GM21360 (cell line): ENCODE measurements at regions not wholly inside any gene's neighbourhood (a gene's known extent, or its start where the extent isn't known, plus 50 kb on each side); places are given as distances from the start of the nearest gene placed in this dataset.
"Not testable (repeated sequence)": the region's sequence is repeated elsewhere in the genome, so short reads cannot be mapped to it uniquely, and the experiment has no call there.

Source experiments
- ATAC-seq: cut with Tn5 transposase; IDR thresholded peaks from one replicate; pipeline ENCODE4 v1.9.1; 2021; ENCODE audit warnings: mild to moderate bottlenecking, moderate library complexity; ENCODE audit not compliant: unreplicated experiment

DNA sequence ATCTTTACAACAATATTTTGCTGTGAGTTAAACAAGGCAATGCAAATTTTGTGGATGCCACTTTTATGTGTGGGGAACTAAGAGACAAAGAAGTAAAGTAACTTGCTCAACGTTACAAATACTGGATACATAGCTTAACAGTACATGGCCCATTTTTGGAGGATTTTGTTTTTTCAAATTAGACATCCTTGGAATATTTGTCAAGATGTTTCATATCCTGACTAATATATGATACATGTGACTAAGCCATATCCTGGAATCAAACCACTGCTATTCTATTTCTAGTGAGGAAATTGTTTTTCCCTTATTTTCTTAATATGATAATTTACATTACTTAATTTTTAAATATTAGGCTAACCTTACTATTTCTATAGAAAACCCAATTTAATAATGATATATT lies 529.8 kb downstream of the DMRTA1 start:
- ATAC-seq, result no peak

DNA sequence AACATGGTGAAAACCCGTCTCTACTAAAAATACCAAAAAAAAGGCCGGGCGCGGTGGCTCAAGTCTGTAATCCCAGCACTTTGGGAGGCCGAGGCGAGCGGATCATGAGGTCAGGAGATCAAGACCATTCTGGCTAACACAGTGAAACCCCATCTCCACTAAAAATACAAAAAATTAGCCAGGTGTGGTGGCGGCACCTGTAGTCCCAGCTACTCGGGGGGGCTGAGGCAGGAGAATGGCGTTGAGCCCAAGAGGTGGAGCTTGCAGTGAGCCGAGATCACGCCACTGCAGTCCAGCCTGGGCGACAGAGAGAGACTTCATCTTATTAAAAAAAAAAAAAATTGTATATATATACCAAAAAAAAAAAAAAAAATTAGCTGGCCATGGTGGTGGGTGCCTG lies 533.8 kb downstream of the DMRTA1 start:
- not testable (repeated sequence) for ATAC-seq

DNA sequence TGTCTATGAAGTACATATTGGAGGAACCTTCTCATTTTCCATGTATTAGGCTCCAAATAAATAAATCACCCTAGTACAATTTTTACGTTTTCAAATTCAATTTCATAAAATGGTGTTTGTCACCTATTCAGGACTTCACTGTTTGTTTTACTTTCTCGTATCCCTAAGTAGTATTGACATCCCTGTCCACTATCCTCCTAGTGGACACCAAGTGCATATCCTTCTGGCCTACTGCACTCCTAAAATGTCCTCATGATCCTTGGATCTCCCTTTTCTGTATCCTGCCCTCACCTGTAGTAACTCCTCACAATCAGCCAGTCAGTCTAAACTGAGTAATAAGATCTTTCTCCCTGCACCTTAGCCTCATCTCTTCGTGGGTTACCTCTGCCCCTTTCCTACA lies 539.9 kb downstream of the DMRTA1 start:
- ATAC-seq, result no peak

DNA sequence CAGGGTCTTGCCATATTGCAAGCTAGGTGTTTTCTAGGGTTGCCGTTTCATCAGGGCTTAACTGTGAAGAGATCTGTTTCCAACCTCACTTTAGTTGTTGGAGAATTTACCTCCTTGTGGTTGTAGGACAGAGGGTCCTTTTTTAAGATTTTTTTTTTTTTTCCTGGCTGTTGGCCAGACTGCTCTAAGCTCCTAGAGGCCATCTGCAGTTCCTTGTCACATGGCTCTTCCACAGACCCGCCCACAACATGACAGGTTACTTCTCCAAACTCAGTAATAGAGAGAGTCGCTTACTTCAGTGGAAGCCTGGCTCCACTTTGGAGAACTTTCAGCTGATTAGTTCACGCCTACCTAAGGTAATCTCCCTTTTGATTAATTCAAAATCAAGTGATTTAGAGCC lies 543.7 kb downstream of the DMRTA1 start:
- ATAC-seq, result no peak

DNA sequence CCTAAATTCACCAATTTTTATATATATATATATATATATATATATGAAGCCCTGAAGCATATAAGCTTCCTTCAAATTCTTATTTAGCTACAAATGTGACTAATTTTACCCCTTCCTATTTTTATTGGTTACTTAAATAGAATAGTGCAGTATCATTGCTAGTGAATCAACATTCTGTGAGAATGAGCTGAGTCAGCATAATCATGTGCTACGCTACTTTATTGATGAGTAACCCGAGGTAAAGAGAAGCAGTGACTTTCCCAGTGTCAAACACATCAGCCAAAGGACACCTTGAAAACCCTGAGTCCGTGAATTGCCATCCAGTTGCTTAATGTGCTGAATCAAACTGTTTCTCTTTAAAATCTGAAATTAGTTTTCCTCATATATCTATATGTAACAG lies 546.2 kb downstream of the DMRTA1 start:
- ATAC-seq, result no peak

DNA sequence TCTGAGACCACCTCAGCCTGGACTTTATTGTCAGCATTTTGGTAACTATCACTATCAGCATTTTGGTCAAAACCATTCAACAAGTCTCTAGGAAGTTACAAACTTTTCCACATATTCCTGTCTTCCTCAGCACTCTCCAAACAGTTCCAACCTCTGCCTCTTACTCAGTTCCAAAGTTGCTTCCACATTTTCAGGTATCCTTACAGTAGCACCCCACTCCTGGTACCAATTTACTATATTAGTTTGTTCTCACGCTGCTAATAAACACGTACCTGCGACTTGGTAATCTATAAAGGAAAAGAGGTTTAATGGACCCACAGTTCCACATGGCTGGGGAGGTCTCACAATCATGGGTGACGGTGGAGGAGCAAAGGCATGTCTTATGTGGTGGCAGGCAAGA lies 551.3 kb downstream of the DMRTA1 start:
- ATAC-seq, result no peak

DNA sequence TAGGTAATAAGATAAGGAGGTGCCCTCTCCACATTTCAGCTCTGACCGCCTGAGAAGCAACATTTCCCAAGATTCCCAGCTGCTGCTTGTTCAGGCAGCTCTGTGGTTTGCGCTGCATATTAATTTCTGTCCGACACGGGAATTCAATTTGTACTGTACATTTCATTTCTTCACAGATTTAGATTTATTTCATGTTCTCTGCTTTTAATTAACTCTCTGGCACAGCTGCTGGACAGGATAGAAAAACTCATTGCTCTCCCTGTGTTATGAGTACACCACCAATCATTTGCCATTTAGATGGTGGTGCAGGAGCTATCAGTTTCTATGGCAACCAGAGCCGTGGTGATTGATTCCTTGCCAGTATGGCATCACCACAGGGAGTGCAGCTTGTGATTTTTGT lies 558.5 kb downstream of the DMRTA1 start:
- ATAC-seq, result no peak

DNA sequence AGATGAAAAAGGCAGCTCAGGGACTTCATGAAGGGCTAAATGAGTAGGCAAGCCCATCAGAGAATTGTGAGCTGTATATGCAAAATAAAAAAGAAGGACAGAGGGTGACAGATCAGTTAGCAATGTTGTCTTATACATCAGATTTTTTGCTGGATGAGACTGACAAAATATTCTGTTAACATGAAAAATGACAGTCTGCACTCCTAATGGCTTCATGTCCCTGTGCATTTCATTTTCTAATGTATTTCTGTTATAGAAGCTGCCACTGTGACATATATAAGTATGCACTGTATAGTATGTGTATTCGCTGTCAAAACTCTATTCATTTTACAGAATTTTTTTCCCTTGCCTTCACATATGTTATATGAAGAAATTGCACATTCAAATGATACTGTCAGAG lies 559.5 kb downstream of the DMRTA1 start:
- ATAC-seq, result no peak

DNA sequence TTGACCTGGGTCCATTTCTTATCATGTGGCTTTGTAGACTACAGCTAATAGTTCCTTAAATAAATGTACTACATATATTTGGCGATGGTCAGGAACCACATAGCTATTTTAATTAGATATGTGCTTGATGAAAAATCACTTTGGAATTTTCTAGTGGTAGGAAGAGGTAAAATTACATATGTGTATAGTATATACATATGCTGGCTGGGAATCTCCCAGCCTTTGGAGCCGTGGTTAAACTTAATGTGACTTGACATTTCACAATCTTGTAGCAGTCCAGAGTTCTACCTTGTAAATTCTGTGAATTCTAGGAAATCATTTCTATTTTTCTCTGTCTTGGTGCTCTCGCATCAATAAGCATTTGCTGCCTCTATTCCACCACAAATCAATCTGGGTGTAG lies 565.0 kb downstream of the DMRTA1 start:
- no peak for ATAC-seq

DNA sequence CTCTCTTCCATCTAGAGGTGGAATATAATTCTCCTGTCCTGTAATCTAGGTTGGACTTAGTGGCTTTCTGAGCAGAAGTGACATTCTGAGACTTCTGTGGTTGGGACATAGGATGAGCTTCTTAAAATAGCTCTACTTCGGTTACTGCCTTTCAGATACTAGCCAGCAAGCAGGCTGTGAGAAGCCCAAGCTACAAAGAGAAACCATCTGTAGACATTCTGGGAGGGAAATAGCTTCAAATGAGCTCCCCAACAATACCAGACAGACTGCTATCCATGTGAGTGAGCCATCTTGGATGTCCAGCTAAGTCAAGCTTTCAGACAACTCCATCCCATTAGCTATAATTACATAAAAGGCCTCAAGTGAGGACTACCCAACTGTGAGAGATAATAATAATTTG lies 568.9 kb downstream of the DMRTA1 start:
- no peak for ATAC-seq

DNA sequence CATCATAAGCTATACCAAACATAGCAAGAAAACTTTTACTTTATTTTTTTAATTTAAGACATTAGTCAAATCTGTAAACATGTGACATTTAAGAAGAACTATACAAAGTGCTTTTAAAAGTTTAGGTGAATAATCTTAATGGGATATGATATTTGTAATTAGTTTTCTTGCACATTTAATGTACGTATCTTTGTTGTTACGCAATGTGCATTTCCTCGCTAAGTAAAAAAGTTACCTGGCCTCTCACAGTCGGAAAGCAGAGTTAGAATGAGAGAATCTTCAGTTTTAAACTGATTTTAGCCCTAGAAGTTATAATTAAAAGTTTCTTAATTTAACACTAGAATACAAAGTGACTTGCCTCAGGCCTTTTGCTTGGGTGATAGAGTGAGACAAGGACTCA lies 589.8 kb downstream of the DMRTA1 start:
- ATAC-seq, result no peak

DNA sequence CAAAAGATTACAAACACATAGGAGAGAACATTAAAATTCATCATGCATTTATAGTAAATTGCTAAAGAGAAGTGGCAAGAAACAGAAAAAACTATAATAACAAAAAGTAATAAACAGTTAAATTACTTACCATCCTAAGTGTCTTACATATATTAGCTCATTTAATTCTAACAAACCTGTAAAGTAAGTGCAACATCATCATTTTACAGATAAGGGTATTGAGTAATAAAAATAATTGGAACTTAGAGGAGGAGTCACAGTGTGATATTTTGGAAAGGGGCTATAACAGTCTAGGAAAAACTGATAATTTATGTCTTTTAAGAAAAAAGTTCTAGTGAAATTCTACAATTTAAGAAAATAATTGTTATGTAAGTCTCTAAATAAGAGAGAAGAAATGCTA lies 592.8 kb downstream of the DMRTA1 start:
- no peak for ATAC-seq

DNA sequence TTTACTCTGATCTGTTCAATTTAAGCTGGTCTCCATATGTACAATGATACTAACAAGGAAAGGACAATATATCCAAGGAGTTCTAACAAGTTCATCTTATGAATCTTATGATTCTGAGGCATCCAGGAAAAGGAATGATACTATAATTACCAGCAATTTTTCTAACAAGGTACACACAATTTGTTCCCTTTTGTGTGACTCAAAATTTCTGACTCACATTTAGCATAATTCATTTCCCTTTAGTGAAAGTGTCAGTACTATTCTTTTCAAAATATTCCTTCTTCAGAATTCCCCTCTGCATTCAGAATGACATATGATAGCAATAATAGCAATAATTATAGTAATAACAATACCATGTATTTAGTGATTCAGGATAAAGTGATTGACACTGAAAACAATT lies 594.8 kb downstream of the DMRTA1 start:
- ATAC-seq, result no peak

DNA sequence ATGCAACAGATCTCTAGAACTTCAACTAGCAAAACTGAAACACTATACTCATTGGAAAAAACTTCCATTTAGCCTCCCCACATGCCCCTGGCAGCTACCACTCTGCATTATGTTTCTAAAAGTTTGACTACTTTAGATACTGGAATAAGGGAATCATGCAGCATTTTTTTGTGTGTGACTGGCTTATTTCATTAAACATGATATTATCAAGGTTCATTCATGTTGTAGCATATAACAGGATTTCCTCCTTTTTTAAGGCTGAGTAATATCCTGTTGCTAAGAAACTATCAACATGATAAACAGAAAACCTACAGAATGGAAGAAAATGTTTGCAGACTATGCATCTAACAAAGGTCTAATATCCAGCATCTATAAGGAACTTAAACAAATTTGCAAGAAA lies 597.9 kb downstream of the DMRTA1 start:
- no peak for ATAC-seq

DNA sequence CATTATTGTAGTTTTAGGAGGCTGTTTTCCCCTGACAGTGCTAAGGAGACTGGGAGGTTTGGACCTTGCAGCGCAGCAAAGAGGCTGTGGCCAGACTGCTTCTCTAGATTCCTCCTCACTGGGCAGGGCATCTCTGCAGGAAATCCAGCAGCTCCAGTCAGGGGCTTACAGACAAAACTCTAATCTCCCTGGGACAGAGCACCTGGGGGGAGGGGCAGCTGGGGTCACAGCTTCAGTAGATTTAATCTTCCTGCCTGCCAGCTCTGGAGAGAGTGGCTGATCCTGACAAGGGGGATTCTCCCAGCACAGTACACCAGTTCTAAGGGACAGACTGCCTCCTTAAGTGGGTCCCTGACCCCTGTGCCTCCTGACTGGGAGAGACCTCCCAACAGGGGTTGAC lies 599.4 kb downstream of the DMRTA1 start:
- ATAC-seq, result not testable (repeated sequence)

DNA sequence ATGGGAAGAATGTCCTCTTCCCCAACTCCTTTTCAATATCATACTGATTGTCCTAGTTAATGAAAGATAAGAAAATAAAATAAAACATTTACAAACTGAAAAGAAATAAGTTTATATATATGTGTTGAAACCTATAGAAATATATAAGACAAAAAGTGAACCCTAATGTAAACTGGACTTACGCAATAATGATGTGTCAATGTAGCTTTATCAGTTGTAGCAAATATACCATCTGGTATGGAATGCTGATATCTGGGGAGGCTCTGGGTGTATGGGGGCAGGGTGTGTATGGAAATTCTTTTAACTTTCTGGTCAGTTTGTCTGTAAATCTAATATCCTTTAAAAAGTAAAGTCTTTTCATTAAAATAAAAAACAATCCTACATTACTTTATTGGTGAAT lies 603.9 kb downstream of the DMRTA1 start:
- ATAC-seq, result no peak

DNA sequence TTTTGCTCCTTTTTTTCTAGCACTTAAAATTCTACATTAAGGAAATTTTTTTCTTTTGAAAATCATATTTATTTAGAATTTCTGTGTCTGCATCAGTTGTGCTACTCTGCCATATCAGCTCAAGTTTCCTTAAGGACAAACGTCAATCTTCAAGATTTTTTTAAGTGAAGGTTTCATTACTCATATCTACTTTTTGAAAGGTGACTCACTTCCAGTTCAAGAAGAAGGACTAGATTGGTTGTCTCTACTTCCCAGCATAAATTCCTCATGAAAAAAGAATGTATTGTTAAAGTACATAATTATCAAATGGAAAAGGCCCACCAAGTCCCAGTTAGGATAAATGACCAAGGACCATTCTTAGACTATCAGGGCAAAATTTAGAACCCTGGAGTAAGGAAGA lies 626.5 kb downstream of the DMRTA1 start:
- ATAC-seq, result no peak

DNA sequence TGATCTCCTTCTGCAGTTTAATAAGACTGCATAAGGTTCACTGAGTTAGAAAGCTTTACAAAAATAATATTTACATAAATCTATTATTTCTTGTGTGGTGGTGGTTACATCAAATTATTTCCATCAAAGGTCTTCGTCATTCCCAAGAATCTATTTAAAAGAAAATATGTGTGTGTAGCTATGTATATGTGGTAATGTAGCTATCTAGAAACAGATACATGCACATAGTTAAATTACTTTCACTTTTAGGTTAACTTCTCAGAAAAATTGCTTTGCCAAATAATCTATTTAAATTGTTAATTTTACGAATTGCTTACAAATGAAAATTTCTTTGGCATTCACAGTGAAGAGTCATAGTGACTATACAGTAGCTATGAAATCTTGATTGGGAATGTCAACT lies 633.2 kb downstream of the DMRTA1 start:
- ATAC-seq, result no peak

DNA sequence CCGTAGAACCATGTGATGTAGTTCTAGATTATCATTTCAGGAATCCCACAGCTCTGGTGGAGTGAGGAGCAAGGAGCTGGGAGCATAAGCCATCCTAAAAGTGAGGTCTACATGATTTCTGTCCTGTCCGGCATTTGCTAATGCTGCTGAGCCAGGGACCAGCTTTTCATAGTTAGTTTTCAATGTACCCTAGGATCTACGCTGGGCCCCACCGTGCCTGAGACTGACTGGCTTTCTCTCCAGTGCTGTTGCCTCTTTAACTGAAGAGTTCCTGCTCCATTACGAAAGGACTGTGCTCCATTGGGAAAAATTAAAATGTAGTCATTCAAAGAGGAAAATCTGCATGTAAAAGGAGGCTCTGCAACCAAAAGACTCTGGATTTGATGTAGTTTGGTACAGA lies 634.8 kb downstream of the DMRTA1 start:
- ATAC-seq, result no peak

DNA sequence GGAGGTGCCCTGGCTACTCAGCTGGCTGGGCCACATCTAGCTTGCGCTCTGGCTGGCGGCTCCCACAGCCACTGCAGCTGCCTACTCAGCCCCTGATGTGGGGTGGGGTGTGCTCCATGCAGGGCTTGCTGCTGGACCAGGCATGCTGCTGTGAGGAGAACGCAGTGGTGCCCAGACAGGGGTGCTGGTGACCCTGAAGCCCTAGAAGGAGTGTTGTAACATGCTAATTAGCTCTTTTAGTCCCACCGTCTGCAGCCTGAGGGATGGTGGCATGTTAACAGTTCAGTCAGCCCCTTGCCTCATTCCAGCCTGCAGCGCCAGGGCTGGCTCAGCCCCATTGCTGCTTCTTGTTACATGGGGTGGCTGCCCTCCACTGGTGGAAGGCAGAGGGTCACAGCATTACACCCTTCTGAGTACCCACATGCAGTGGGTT lies 642.3 kb downstream of the DMRTA1 start:
- ATAC-seq, result no peak

DNA sequence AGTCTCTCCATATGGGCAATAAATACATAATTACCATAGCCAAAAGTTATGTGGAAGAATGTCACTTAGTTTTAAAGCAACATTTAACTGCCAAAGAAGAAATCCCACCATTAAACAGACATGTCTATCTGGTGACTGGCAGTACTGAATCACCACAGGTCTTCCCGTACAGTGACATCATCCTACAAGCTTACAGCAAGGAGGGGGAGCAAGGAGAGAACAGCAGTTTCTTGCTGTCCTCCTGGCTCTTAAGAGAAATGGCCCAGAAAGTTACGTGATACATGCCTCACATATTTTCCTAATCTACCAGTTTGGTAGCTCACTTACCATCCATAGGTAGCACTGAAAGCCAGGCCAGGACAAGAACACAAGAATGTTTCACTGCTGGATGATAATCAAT lies 671.0 kb downstream of the DMRTA1 start:
- ATAC-seq, result no peak

DNA sequence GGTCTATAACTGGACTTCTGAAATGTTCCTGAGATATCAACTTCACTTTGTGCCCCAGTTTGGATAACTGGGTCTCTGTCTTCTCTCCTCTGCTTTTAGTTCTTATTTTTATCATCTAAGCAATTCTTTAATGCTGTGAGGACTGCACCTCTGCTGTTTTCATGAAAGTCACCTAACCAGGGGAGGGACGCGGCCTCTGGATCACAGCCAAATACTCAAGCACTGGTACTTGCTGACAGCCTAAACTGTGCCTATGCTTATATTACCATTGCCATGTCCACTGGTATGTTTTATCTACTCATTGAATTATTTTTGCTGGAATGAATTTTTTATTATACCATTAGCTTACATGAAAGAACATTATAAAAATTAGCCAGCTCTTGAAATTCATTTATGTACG lies 674.0 kb downstream of the DMRTA1 start:
- ATAC-seq, result no peak

DNA sequence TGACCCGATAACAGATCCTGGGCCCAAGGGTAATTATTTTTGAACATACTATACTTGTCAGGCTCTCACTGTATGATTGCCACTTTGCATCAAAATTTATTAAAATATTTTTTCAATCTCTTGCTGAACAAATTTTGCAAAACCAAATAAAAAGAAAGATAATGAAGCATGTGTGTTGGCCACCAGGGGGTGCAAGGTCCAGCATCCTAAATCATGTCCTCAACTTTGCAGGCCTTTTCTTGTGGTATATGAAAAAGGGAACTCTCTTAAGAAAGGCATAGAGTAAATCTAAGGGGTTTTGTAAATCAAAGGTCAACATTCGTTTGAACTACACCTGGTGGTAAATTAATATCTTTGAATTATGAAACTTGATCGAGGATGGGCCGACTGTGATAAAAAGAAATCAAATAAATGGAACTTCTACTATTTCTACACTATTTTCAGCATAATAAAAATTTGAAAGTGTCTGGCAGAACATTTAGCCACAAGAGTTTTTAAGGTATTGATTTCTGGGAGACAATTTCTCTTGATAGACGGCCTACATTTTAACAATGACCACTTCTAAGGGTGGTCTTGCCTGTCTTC lies 676.5 kb downstream of the DMRTA1 start:
- ATAC-seq, result no peak

DNA sequence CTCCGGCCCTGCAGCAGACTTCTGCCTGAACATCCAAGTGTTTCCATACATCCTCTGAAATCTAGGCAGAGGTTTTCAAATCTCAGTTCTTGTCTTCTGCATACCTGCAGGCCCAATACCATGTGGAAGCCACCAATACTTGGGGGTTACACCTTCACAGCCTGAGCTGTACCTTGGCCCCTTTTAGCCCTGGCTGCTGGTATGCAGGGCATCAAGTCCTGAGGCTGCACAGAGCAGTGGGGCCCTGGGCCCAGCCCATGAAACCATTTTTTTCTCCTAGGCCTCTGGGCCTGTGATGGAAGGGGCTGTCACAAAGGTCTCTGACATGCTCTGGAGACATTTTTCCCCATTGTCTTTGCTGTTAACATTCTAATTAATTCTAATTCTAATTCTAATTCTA lies 680.6 kb downstream of the ELAVL2 start:
- no peak for ATAC-seq
